CD14-positive monocyte (primary cell): ENCODE measurements at regions not wholly inside any gene's neighbourhood (a gene's known extent, or its start where the extent isn't known, plus 50 kb on each side); places are given as distances from the start of the nearest gene placed in this dataset.

Experiments
- DNase-seq, 3 donors: peaks; one replicate each; pipeline ENCODE4 v3.0.0-alpha.2; 2011 to 2022
- H2AFZ ChIP-seq: 2 replicates; pipeline ENCODE4 v1.6.0; 2012; ENCODE audit warnings: mild to moderate bottlenecking, low read depth, low read length, inconsistent platforms; ENCODE audit not compliant: insufficient read depth, poor library complexity, severe bottlenecking
- H3K27ac ChIP-seq, 2 donors: 1 replicate in 1 of 2; 2 replicates in 1 of 2; pipeline ENCODE4 v1.5.1; 2012 to 2013; ENCODE audit warnings: low read length in 2 of 2, control low read depth in 1 of 2, inconsistent platforms in 1 of 2, low read depth in 1 of 2, mild to moderate bottlenecking in 1 of 2
- H3K27me3 ChIP-seq, 2 donors: one replicate each; pipeline versions ENCODE4 v1.6.0 to v1.6.1; 2011 to 2013; ENCODE audit warnings: low read length in 2 of 2; ENCODE audit not compliant: control insufficient read depth in 2 of 2, insufficient read depth in 2 of 2
- H3K36me3 ChIP-seq, 2 donors: replicated peaks in 1 of 2; 1 replicate in 1 of 2; 2 replicates in 1 of 2; pipeline versions ENCODE4 v1.5.1 to v1.6.1; 2012 to 2013; ENCODE audit warnings: low read length in 2 of 2, control low read depth in 1 of 2, inconsistent platforms in 1 of 2, mild to moderate bottlenecking in 1 of 2; ENCODE audit not compliant: insufficient read depth in 2 of 2, control insufficient read depth in 1 of 2
- H3K4me1 ChIP-seq, 2 donors: 1 replicate in 1 of 2; 2 replicates in 1 of 2; pipeline versions ENCODE4 v1.5.1 to v1.6.1; 2012 to 2013; ENCODE audit warnings: low read length in 2 of 2, control low read depth in 1 of 2, inconsistent platforms in 1 of 2, mild to moderate bottlenecking in 1 of 2, moderate library complexity in 1 of 2; ENCODE audit not compliant: insufficient read depth in 2 of 2, control insufficient read depth in 1 of 2
- H3K4me2 ChIP-seq: replicated peaks from 2 replicates; pipeline ENCODE3; 2012; ENCODE audit warnings: low read length, moderate library complexity, mild to moderate bottlenecking; ENCODE audit not compliant: poor library complexity, severe bottlenecking; ENCODE audit errors: extremely low read depth
- H3K4me3 ChIP-seq, 3 experiments: fragments of 200-600 bp in 1 of 3; sonication (generic) in 1 of 3; replicated peaks in 1 of 3; 1 replicate in 2 of 3; 2 replicates in 1 of 3; pipeline ENCODE4 v1.5.1; 2011 to 2013; ENCODE audit warnings: low read length in 3 of 3, mild to moderate bottlenecking in 3 of 3, control low read depth in 2 of 3, low read depth in 2 of 3, inconsistent platforms in 1 of 3, moderate library complexity in 1 of 3
- H3K79me2 ChIP-seq: 2 replicates; pipeline ENCODE4 v1.6.0; 2012; ENCODE audit warnings: mild to moderate bottlenecking, control low read depth, inconsistent platforms, low read length, moderate library complexity; ENCODE audit not compliant: insufficient read depth
- H3K9ac ChIP-seq: 2 replicates; pipeline ENCODE4 v1.6.0; 2017; ENCODE audit warnings: low read length, mild to moderate bottlenecking; ENCODE audit not compliant: insufficient read depth, poor library complexity, severe bottlenecking
- H3K9me3 ChIP-seq, 2 donors: replicated peaks in 1 of 2; 1 replicate in 1 of 2; 2 replicates in 1 of 2; pipeline versions ENCODE4 v1.5.1 to v1.6.1; 2012 to 2013; ENCODE audit warnings: low read length in 2 of 2, control low read depth in 1 of 2; ENCODE audit not compliant: control insufficient read depth in 1 of 2, insufficient read depth in 1 of 2
- H4K20me1 ChIP-seq: 2 replicates; pipeline ENCODE4 v1.6.0; 2012; ENCODE audit warnings: mild to moderate bottlenecking, low read length, control low read depth, moderate library complexity; ENCODE audit not compliant: insufficient read depth
- H3K27ac Mint-ChIP-seq, 7 donors: one replicate each; pipeline ENCODE4 v1.8.0; 2020; ENCODE audit warnings: mild to moderate bottlenecking in 7 of 7, mixed read lengths in 7 of 7, moderate library complexity in 6 of 7, inconsistent platforms in 2 of 7
- H3K27me3 Mint-ChIP-seq, 3 donors: one replicate each; pipeline ENCODE4 v1.8.0; 2021 to 2022; ENCODE audit warnings: low read depth in 3 of 3, mild to moderate bottlenecking in 3 of 3, mixed read lengths in 3 of 3, moderate library complexity in 3 of 3, inconsistent platforms in 1 of 3
- H3K36me3 Mint-ChIP-seq, 2 donors: one replicate each; pipeline ENCODE4 v1.8.0; 2020; ENCODE audit warnings: mixed read lengths in 2 of 2, inconsistent platforms in 1 of 2, mild to moderate bottlenecking in 1 of 2
- H3K4me1 Mint-ChIP-seq: one replicate; pipeline ENCODE4 v1.8.0; 2020; ENCODE audit warnings: mild to moderate bottlenecking, mixed read lengths
- H3K4me3 Mint-ChIP-seq, 2 donors: one replicate each; pipeline ENCODE4 v1.8.0; 2020; ENCODE audit warnings: mild to moderate bottlenecking in 2 of 2, mixed read lengths in 2 of 2, moderate library complexity in 1 of 2
- H3K9me3 Mint-ChIP-seq, 7 donors: one replicate each; pipeline ENCODE4 v1.8.0; 2020 to 2022; ENCODE audit warnings: mixed read lengths in 7 of 7, mild to moderate bottlenecking in 6 of 7, moderate library complexity in 6 of 7, inconsistent platforms in 2 of 7
- WGBS: methylation state at CpG from one replicate; pipeline ENCODE4 v1.1.5; 2013; ENCODE audit warnings: missing lambda C conversion rate; ENCODE audit not compliant: insufficient coverage; 5-methylcytosine and 5-hydroxymethylcytosine counted together
- intact Hi-C, 2 donors: fragments of 100-400 bp; cut with micrococcal nuclease; formaldehyde crosslinking; loops; one replicate each; pipeline versions ENCODE4 v1.15.0 to v1.15.1; 2023
- TF ChIP-seq, protein P1 (sequence below): fragments of 200-600 bp; IDR thresholded peaks from one replicate; pipeline ENCODE4 v1.8.0; 2022; ENCODE audit warnings: antibody characterized with exemption, mild to moderate bottlenecking

DNA sequence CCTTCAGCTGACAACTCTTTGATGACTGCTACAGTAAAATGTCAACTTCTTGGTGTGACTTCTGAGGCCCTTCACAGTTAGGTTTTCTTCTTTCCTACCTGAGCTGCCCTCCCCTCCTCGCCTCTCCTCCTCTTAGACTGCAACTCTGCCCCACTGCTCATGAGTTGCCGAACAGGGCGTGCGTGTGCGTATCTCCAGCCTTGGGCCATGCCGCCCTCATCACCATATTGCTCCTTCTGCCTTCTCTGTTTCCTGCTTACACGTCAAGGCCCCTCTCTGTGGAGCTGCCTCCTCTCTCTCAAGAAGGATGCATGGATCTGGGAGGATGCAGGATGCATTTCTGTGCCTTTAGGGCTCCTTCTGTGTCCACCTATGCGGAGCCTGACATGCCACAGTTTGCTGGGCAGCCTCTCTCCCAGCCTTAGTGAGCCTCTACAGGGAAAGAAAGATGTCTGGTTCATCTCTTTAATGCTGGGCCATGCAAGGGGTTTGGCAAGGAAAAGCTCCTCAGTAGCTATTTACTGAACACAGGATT is 205.9 kb downstream of the RPLP1 start:
- peaks cover 4 to 12% of the 10 kb centered on the region in 2 donors for H3K36me3 Mint-ChIP-seq
- no peak for DNase-seq
- H3K4me1 Mint-ChIP-seq: peaks cover 20% of the 10 kb centered on the region
- H3K9me3 Mint-ChIP-seq: peaks cover 0 to 6% (median 0%) of the 10 kb centered on the region in 7 donors
- Histone ChIP-seq H3K4me3 (no peak overlapping the region), H2AFZ (no peak overlapping the region), H3K27ac (no peak overlapping the region), H3K4me1 (peaks cover 24 to 36% of the 10 kb centered on the region in 2 donors), H3K4me2 (no peak overlapping the region), H4K20me1 (no peaks in the 10 kb centered on the region), H3K9me3 (no peaks in the 10 kb centered on the region), H3K36me3 (no peaks in the 10 kb centered on the region), H3K9ac (no peak overlapping the region), H3K27me3 (no peaks in the 10 kb centered on the region), H3K79me2 (no peaks in the 10 kb centered on the region)
- TF ChIP-seq, protein P1, sequence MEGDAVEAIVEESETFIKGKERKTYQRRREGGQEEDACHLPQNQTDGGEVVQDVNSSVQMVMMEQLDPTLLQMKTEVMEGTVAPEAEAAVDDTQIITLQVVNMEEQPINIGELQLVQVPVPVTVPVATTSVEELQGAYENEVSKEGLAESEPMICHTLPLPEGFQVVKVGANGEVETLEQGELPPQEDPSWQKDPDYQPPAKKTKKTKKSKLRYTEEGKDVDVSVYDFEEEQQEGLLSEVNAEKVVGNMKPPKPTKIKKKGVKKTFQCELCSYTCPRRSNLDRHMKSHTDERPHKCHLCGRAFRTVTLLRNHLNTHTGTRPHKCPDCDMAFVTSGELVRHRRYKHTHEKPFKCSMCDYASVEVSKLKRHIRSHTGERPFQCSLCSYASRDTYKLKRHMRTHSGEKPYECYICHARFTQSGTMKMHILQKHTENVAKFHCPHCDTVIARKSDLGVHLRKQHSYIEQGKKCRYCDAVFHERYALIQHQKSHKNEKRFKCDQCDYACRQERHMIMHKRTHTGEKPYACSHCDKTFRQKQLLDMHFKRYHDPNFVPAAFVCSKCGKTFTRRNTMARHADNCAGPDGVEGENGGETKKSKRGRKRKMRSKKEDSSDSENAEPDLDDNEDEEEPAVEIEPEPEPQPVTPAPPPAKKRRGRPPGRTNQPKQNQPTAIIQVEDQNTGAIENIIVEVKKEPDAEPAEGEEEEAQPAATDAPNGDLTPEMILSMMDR: no peak
- no peak overlapping the region for H3K4me3 Mint-ChIP-seq
- intact Hi-C loops: no loop called here
- H3K27me3 Mint-ChIP-seq: peaks cover 5 to 15% (median 13%) of the 10 kb centered on the region in 3 donors
- 97% methylated on average over 5 of the region's 8 CpGs for WGBS
- H3K27ac Mint-ChIP-seq: no peak overlapping the region

DNA sequence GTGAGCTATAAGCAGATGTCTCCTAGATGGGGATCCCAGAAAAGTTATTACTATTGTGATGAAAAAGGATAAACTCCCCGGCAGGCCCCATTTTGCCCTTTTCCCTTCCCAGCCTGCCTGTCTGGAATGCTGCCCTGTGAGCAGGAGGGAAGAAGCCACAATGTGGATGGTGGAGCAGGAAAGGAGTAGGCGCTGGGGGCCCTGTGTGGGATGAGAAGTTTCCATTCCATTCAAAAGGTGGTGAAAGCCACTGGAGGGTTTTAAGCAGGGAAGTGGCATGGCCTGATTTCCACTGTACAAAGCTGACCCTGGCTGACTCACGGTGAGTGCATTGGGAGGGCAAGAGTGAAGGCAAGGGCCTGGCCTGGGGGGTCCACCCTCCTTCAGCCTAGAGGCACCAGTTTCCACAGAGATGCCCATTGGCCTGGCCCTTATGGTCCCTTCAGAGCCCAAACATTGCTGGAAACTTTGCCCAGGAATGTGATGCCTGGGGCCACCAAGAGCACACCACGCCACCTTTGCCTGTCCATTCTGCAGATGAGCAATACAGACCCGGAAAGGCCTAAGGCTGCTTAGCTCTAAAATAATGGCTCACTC is 206.9 kb downstream of the RPLP1 start:
- H4K20me1 ChIP-seq: no peaks in the 10 kb centered on the region
- no peaks in the 10 kb centered on the region for H3K79me2 ChIP-seq
- H3K4me1 ChIP-seq: peaks cover 23 to 31% of the 10 kb centered on the region in 2 donors
- no peaks in the 10 kb centered on the region for H3K9me3 ChIP-seq
- peaks cover 4 to 6% of the 10 kb centered on the region in 2 donors for H3K36me3 Mint-ChIP-seq
- intact Hi-C loops: loop anchor here in 1 of 2 donors (10.0 kb wide), 1 partner anchor 855 kb away; no protein-coding TSS in a partner anchor
- no peak overlapping the region for H3K27ac ChIP-seq
- no peak overlapping the region for H3K4me3 Mint-ChIP-seq
- no peak overlapping the region for H3K4me2 ChIP-seq
- H3K9me3 Mint-ChIP-seq: no peaks in the 10 kb centered on the region
- no peak overlapping the region for H2AFZ ChIP-seq
- no peak overlapping the region for H3K4me3 ChIP-seq
- H3K27ac Mint-ChIP-seq: no peak overlapping the region
- H3K27me3 ChIP-seq: no peaks in the 10 kb centered on the region
- TF ChIP-seq, protein P1: no peak
- WGBS: 96% methylated on average over 4 of the region's 5 CpGs
- DNase-seq: no peak
- peaks cover 13% of the 10 kb centered on the region for H3K4me1 Mint-ChIP-seq
- H3K9ac ChIP-seq: no peak overlapping the region
- H3K36me3 ChIP-seq: no peaks in the 10 kb centered on the region
- peaks cover 5 to 11% (median 10%) of the 10 kb centered on the region in 3 donors for H3K27me3 Mint-ChIP-seq
